Endothelial cell of umbilical vein (primary cell): ENCODE measurements at regions not wholly inside any gene's neighbourhood (a gene's known extent, or its start where the extent isn't known, plus 50 kb on each side); places are given as distances from the start of the nearest gene placed in this dataset.

Experiments
- CTCF ChIP-seq, 2 donors: IDR thresholded peaks; 1 replicate in 1 of 2; 2 replicates in 1 of 2; pipeline ENCODE4 v1.5.1; 2011; ENCODE audit warnings: low read length in 2 of 2, mild to moderate bottlenecking in 2 of 2, moderate library complexity in 2 of 2, control low read depth in 1 of 2, inconsistent platforms in 1 of 2, low read depth in 1 of 2; ENCODE audit not compliant: insufficient read depth in 1 of 2; ENCODE audit errors: extremely low read depth in 1 of 2
- EZH2 ChIP-seq: IDR thresholded peaks from 2 replicates; pipeline ENCODE4 v1.6.1; 2012; ENCODE audit warnings: borderline replicate concordance, low read depth, mild to moderate bottlenecking, moderate library complexity, low read length, inconsistent platforms; ENCODE audit not compliant: severe bottlenecking
- POLR2A ChIP-seq: IDR thresholded peaks from 2 replicates; pipeline ENCODE4 v1.6.1; 2012; ENCODE audit warnings: low read depth, mild to moderate bottlenecking, control low read depth, low read length

- TF ChIP-seq EZH2 (no peak), CTCF (IDR thresholded peaks at IDR 0.05; ENCODE audit: extremely low read depth in 1 of 2, insufficient read depth in 1 of 2, low read depth in 1 of 2, low read length in 2 of 2) (no peak), POLR2A (no peak)
These were observed 329.0 kb downstream of the PAX3 start for GRCh38 chr2:221969830-221970144.
